PC-3 (cell line): ENCODE measurements at regions not wholly inside any gene's neighbourhood (a gene's known extent, or its start where the extent isn't known, plus 50 kb on each side); places are given as distances from the start of the nearest gene placed in this dataset.
"Not testable (repeated sequence)": the region's sequence is repeated elsewhere in the genome, so short reads cannot be mapped to it uniquely, and the experiment has no call there.

Experiments used
- ATAC-seq: fragments of 200-7000 bp; cut with Tn5 transposase; 2 replicates; pipeline ENCODE4 v1.9.1; 2020; ENCODE audit warnings: mild to moderate bottlenecking, moderate library complexity
- BruUV-seq: library from RNA; stranded (reverse); fragments of 400-500 nt; replicated peaks from 2 replicates; lab custom pipeline; 2021; lab: Mats Ljungman, UMichigan
- CTCF ChIA-PET: fragments of 300-600 bp; sonication (Branson Sonifier 250); formaldehyde crosslinking; loops from one replicate; lab custom pipeline; 2022; ENCODE audit warnings: antibody characterized with exemption; lab: Charles Lee
- POLR2A ChIA-PET: fragments of 300-600 bp; sonication (Branson Sonifier 250); formaldehyde crosslinking; loops from one replicate; lab custom pipeline; 2022; ENCODE audit warnings: antibody characterized with exemption; ENCODE audit not compliant: unreplicated experiment; lab: Charles Lee
- DNase-seq: peaks from one replicate; pipeline ENCODE4 v3.0.0-alpha.2; 2015
- H2AFZ ChIP-seq: fragments of 300-600 bp; sonication (generic); 2 replicates; pipeline ENCODE4 v1.6.0; 2016; ENCODE audit warnings: antibody characterized with exemption, low read length
- H3F3A ChIP-seq: fragments of 300-600 bp; sonication (generic); one replicate; pipeline ENCODE4 v1.6.0; 2017; ENCODE audit warnings: antibody characterized with exemption, low read length, control low read depth, mild to moderate bottlenecking; ENCODE audit not compliant: unreplicated experiment
- H3K27ac ChIP-seq: fragments of 300-600 bp; sonication (generic); 2 replicates; pipeline ENCODE4 v1.5.1; 2016; ENCODE audit warnings: mild to moderate bottlenecking, low read length
- H3K27me3 ChIP-seq: fragments of 300-600 bp; sonication (generic); 2 replicates; pipeline ENCODE4 v1.6.1; 2016; ENCODE audit warnings: low read length, mixed read lengths
- H3K36me3 ChIP-seq: fragments of 300-600 bp; sonication (generic); 2 replicates; pipeline ENCODE4 v1.6.1; 2016; ENCODE audit warnings: low read depth, mixed run types, low read length, mixed read lengths
- H3K4me1 ChIP-seq: fragments of 300-600 bp; sonication (generic); 2 replicates; pipeline ENCODE4 v1.5.1; 2016; ENCODE audit warnings: low read length; ENCODE audit not compliant: insufficient read depth
- H3K4me2 ChIP-seq: fragments of 300-600 bp; sonication (generic); 2 replicates; pipeline ENCODE4 v1.6.0; 2016; ENCODE audit warnings: low read length
- H3K4me3 ChIP-seq: fragments of 300-600 bp; sonication (generic); 2 replicates; pipeline ENCODE4 v1.5.1; 2016; ENCODE audit warnings: mild to moderate bottlenecking, low read length, mixed read lengths
- H3K79me2 ChIP-seq: fragments of 300-600 bp; sonication (generic); 2 replicates; pipeline ENCODE4 v1.6.1; 2017; ENCODE audit warnings: low read length, mixed read lengths
- H3K9ac ChIP-seq: fragments of 300-600 bp; sonication (generic); 2 replicates; pipeline ENCODE4 v1.6.0; 2016; ENCODE audit warnings: mild to moderate bottlenecking, low read length
- H3K9me2 ChIP-seq: fragments of 300-600 bp; sonication (generic); replicated peaks from 2 replicates; pipeline ENCODE4 v1.6.1; 2016; ENCODE audit warnings: mixed run types, low read length, mixed read lengths
- H3K9me3 ChIP-seq: fragments of 300-600 bp; sonication (generic); 2 replicates; pipeline ENCODE4 v1.6.1; 2016; ENCODE audit warnings: low read length, mixed read lengths
- H4K20me1 ChIP-seq: fragments of 300-600 bp; sonication (generic); 2 replicates; pipeline ENCODE4 v1.6.1; 2016; ENCODE audit warnings: low read length, mixed read lengths
- EZH2 ChIP-seq: fragments of 300-600 bp; sonication (generic); IDR thresholded peaks from one replicate; pipeline ENCODE4 v1.6.1; 2017; ENCODE audit warnings: antibody characterized with exemption, mild to moderate bottlenecking, low read length; ENCODE audit not compliant: unreplicated experiment
- EZH2phosphoT487 ChIP-seq: fragments of 300-600 bp; sonication (generic); IDR thresholded peaks from 2 replicates; pipeline ENCODE4 v1.6.1; 2018; ENCODE audit warnings: mild to moderate bottlenecking, antibody characterized with exemption, low read length, borderline replicate concordance
- intact Hi-C: fragments of 100-400 bp; cut with micrococcal nuclease; formaldehyde crosslinking; loops from 2 replicates; pipeline ENCODE4 v1.9.0; 2023
- TF ChIP-seq, protein P1 (sequence below): fragments of 300-600 bp; sonication (generic); conservative IDR thresholded peaks from 2 replicates; pipeline ENCODE4 v1.5.1; 2017; ENCODE audit warnings: antibody characterized with exemption, low read depth, mild to moderate bottlenecking, low read length

DNA sequence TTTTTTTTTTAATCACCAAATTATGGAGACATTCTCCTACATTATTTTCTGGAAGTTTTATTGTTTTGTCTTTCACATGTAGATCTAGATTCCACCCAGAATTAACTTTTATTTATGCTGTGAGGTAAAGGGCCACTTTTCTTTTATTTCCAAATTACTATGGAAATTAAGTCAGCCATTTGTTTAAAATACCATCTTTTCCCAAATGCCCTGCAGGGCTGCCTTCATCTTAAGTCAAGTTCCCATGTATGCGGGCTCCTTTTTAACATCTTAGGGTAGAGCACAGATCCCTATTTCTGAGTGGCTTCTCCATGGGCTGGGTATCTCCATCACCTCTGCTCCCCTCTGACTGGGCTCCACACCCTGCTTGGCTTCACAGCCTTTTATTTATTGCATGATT is 348.4 kb downstream of the SOX4 start:
- DNase-seq = no peak
- BruUV-seq = no TSS peak
- CTCF ChIA-PET = no interaction called here
- Histone ChIP-seq H3K36me3 (no peaks in the 10 kb centered on the region), H3K9me3 (no peaks in the 10 kb centered on the region), H2AFZ (no peak overlapping the region), H3F3A (no peaks in the 10 kb centered on the region), H3K27ac (no peak overlapping the region), H3K79me2 (no peaks in the 10 kb centered on the region), H3K9me2 (no peaks in the 10 kb centered on the region), H3K9ac (no peak overlapping the region), H3K27me3 (no peaks in the 10 kb centered on the region), H3K4me1 (peaks cover 13% of the 10 kb centered on the region), H3K4me2 (no peak overlapping the region), H4K20me1 (no peaks in the 10 kb centered on the region), H3K4me3 (no peak overlapping the region)
- POLR2A ChIA-PET = no interaction called here
- intact Hi-C loops = loop anchor here (10.0 kb wide), 2 partner anchors 203 to 423 kb away; no protein-coding TSS in a partner anchor
- TF ChIP-seq EZH2phosphoT487 (no peak), EZH2 (no peak)
- TF ChIP-seq, protein P1, sequence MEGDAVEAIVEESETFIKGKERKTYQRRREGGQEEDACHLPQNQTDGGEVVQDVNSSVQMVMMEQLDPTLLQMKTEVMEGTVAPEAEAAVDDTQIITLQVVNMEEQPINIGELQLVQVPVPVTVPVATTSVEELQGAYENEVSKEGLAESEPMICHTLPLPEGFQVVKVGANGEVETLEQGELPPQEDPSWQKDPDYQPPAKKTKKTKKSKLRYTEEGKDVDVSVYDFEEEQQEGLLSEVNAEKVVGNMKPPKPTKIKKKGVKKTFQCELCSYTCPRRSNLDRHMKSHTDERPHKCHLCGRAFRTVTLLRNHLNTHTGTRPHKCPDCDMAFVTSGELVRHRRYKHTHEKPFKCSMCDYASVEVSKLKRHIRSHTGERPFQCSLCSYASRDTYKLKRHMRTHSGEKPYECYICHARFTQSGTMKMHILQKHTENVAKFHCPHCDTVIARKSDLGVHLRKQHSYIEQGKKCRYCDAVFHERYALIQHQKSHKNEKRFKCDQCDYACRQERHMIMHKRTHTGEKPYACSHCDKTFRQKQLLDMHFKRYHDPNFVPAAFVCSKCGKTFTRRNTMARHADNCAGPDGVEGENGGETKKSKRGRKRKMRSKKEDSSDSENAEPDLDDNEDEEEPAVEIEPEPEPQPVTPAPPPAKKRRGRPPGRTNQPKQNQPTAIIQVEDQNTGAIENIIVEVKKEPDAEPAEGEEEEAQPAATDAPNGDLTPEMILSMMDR = no peak
- ATAC-seq = no peak

DNA sequence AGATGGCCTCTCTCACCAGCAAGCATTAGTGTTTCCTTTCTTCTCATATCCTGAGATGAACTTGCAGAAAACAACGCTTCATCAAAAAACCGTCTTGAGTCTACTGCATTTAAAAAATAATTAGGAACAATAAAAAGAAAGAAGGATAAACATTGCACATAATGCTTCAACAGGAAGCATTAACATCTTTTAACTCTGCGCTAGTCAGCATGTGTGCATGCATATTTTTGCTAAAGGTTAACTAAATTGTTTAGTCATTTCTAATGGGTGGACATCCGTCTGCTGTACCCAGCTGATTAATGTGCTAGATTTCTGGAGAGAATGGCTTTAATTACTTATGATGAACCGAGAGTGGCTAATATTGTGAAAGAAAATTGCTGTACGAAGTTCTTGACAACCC is 349.3 kb downstream of the SOX4 start:
- no peak for DNase-seq
- intact Hi-C loops = loop anchor here (10.0 kb wide), 2 partner anchors 202 to 422 kb away; no protein-coding TSS in a partner anchor

GRCh38 chr6:21946298-21946783 is 350.5 kb downstream of the PRL start:
- Histone ChIP-seq H3K36me3 (no peaks in the 10 kb centered on the region), H3K9me2 (no peaks in the 10 kb centered on the region), H3K27me3 (no peaks in the 10 kb centered on the region), H2AFZ (no peak overlapping the region), H3K4me3 (no peak overlapping the region), H3K4me1 (peaks cover 32% of the 10 kb centered on the region), H3K9ac (no peak overlapping the region), H3K27ac (no peak overlapping the region), H4K20me1 (no peaks in the 10 kb centered on the region), H3K4me2 (no peak overlapping the region), H3F3A (no peaks in the 10 kb centered on the region), H3K9me3 (no peaks in the 10 kb centered on the region), H3K79me2 (no peaks in the 10 kb centered on the region)
- TF ChIP-seq EZH2 = no peak
- no peak for TF ChIP-seq EZH2phosphoT487
- TF ChIP-seq, protein P1 = no peak
- CTCF ChIA-PET = no interaction called here
- ATAC-seq = no peak
- intact Hi-C loops = loop anchor here (10.0 kb wide), 2 partner anchors 198 to 418 kb away; no protein-coding TSS in a partner anchor
- no TSS peak for BruUV-seq
- POLR2A ChIA-PET = no interaction called here
- peak; percentile 46 for DNase-seq

More for the DNA sequence above, 349.3 kb downstream of the SOX4 start:
- TF ChIP-seq EZH2 = no peak
- no peak for TF ChIP-seq EZH2phosphoT487
- TF ChIP-seq, protein P1 = no peak
- no peaks in the 10 kb centered on the region for H4K20me1 ChIP-seq
- no peaks in the 10 kb centered on the region for H3K27me3 ChIP-seq
- H2AFZ ChIP-seq = peak overlapping the region; percentile 63; the same call in 1 of the 2 replicates
- ChIA-PET CTCF (no interaction called here), POLR2A (interaction anchor here (0.6 kb wide), 1 partner anchor 1157 kb away, joined by 12 read pairs; no protein-coding TSS in a partner anchor)
- no peak overlapping the region for H3K9ac ChIP-seq
- no peak overlapping the region for H3K27ac ChIP-seq
- H3K9me3 ChIP-seq = no peaks in the 10 kb centered on the region
- no peaks in the 10 kb centered on the region for H3K9me2 ChIP-seq
- no TSS peak for BruUV-seq
- no peaks in the 10 kb centered on the region for H3K36me3 ChIP-seq
- H3F3A ChIP-seq = no peaks in the 10 kb centered on the region
- ATAC-seq = peak; percentile 67
- peaks cover 18% of the 10 kb centered on the region for H3K4me1 ChIP-seq
- no peak overlapping the region for H3K4me2 ChIP-seq
- no peaks in the 10 kb centered on the region for H3K79me2 ChIP-seq
- no peak overlapping the region for H3K4me3 ChIP-seq

DNA sequence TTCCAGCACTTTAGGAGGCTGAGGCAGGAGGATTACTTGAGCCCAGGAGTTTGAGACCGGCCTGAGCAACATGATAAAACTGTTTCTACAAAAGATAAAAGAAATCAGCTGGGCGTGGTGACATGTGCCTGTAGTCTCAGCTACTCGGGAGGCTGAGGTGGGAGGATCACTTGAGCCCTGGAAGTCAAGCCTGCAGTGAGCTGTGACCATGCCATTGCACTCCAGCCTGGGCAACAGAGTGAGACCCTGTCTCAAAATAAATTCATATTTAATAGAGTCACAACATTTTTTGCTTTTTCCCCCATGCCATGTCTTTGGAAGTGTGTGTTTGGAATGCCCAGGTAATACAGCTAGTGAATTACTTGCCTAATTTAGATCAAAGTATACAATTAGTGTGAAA is 349.6 kb downstream of the PRL start:
- H3K79me2 ChIP-seq, H4K20me1 ChIP-seq, H3K9me2 ChIP-seq, H3K4me3 ChIP-seq, H3K9ac ChIP-seq, ATAC-seq, CTCF ChIA-PET, H3F3A ChIP-seq, H3K9me3 ChIP-seq, H3K4me2 ChIP-seq, H3K27ac ChIP-seq, H3K36me3 ChIP-seq, DNase-seq, H3K27me3 ChIP-seq, BruUV-seq, H2AFZ ChIP-seq, POLR2A ChIA-PET: not testable (repeated sequence)
- intact Hi-C loops = loop anchor here (10.0 kb wide), 2 partner anchors 198 to 418 kb away; no protein-coding TSS in a partner anchor
- peaks cover 31% of the 10 kb centered on the region for H3K4me1 ChIP-seq
